IMR-90 (cell line): ENCODE measurements at regions not wholly inside any gene's neighbourhood (a gene's known extent, or its start where the extent isn't known, plus 50 kb on each side); places are given as distances from the start of the nearest gene placed in this dataset.

Experiments used
- FOS ChIP-seq: fragments of 150-350 bp; IDR thresholded peaks from 2 replicates; pipeline ENCODE4 v1.6.1; 2016; ENCODE audit warnings: low read depth, low read length
- MAFK ChIP-seq: IDR thresholded peaks from 2 replicates; pipeline ENCODE4 v1.6.1; 2012; ENCODE audit warnings: low read depth, low read length, improper control_type of control experiment
- MXI1 ChIP-seq: IDR thresholded peaks from 2 replicates; pipeline ENCODE4 v1.6.1; 2012; ENCODE audit warnings: low read depth, mild to moderate bottlenecking, low read length, moderate library complexity, borderline replicate concordance
- NFE2L2 ChIP-seq: fragments of 150-350 bp; IDR thresholded peaks from 2 replicates; pipeline ENCODE4 v1.6.1; 2016; ENCODE audit warnings: low read depth, mild to moderate bottlenecking, low read length
- POLR2A ChIP-seq: IDR thresholded peaks from 2 replicates; pipeline ENCODE4 v1.6.1; 2012; ENCODE audit warnings: mild to moderate bottlenecking, low read depth, low read length
- RAD21 ChIP-seq: IDR thresholded peaks from 2 replicates; pipeline ENCODE4 v1.6.1; 2012; ENCODE audit warnings: low read length, improper control_type of control experiment
- RCOR1 ChIP-seq: IDR thresholded peaks from 2 replicates; pipeline ENCODE4 v1.6.1; 2012; ENCODE audit warnings: mild to moderate bottlenecking, low read length, improper control_type of control experiment; ENCODE audit not compliant: insufficient replicate concordance
- RFX5 ChIP-seq: IDR thresholded peaks from 2 replicates; pipeline ENCODE4 v1.8.0; 2012; ENCODE audit warnings: low read depth, mild to moderate bottlenecking, low read length, moderate library complexity
- TF ChIP-seq, protein P1 (sequence below): conservative IDR thresholded peaks from 2 replicates; pipeline ENCODE4 v1.5.1; 2012; ENCODE audit warnings: mild to moderate bottlenecking, low read depth, low read length, improper control_type of control experiment
- TF ChIP-seq, protein P2 (sequence below): fragments of 150-350 bp; IDR thresholded peaks from 2 replicates; pipeline ENCODE4 v1.6.1; 2017; ENCODE audit warnings: mild to moderate bottlenecking, antibody characterized with exemption, low read length, low read depth
- TF ChIP-seq, protein P3 (sequence below): fragments of 150-350 bp; IDR thresholded peaks from 2 replicates; pipeline ENCODE4 v1.6.1; 2016; ENCODE audit warnings: low read depth, mild to moderate bottlenecking, low read length, moderate library complexity, borderline replicate concordance

DNA sequence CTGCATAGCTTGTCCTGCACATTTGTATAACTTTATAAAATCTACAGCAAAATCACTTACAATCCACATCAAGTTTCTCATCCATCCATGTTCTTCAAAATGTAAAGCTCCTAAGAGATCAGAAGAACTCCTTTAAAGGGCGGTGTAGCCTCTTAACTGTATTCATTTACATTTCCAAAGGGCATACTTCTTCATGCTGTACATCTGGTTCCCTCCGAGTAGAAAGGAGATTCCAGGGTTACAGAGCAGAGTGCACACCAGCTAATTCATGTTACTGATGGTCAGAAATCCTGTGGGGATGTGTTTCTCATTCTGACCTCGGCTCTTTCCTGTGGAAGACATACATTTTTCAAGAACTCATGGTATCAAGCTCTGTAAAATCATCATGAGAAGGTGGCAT, 231.8 kb downstream of the ARAP2 start:
- TF ChIP-seq, protein P1, sequence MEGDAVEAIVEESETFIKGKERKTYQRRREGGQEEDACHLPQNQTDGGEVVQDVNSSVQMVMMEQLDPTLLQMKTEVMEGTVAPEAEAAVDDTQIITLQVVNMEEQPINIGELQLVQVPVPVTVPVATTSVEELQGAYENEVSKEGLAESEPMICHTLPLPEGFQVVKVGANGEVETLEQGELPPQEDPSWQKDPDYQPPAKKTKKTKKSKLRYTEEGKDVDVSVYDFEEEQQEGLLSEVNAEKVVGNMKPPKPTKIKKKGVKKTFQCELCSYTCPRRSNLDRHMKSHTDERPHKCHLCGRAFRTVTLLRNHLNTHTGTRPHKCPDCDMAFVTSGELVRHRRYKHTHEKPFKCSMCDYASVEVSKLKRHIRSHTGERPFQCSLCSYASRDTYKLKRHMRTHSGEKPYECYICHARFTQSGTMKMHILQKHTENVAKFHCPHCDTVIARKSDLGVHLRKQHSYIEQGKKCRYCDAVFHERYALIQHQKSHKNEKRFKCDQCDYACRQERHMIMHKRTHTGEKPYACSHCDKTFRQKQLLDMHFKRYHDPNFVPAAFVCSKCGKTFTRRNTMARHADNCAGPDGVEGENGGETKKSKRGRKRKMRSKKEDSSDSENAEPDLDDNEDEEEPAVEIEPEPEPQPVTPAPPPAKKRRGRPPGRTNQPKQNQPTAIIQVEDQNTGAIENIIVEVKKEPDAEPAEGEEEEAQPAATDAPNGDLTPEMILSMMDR, result no peak
- no peak for TF ChIP-seq RCOR1
- TF ChIP-seq MAFK, result no peak
- TF ChIP-seq FOS, result no peak
- no peak for TF ChIP-seq POLR2A
- no peak for TF ChIP-seq MXI1
- no peak for TF ChIP-seq RAD21
- TF ChIP-seq, protein P2, sequence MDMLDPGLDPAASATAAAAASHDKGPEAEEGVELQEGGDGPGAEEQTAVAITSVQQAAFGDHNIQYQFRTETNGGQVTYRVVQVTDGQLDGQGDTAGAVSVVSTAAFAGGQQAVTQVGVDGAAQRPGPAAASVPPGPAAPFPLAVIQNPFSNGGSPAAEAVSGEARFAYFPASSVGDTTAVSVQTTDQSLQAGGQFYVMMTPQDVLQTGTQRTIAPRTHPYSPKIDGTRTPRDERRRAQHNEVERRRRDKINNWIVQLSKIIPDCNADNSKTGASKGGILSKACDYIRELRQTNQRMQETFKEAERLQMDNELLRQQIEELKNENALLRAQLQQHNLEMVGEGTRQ, result no peak
- TF ChIP-seq, protein P3, sequence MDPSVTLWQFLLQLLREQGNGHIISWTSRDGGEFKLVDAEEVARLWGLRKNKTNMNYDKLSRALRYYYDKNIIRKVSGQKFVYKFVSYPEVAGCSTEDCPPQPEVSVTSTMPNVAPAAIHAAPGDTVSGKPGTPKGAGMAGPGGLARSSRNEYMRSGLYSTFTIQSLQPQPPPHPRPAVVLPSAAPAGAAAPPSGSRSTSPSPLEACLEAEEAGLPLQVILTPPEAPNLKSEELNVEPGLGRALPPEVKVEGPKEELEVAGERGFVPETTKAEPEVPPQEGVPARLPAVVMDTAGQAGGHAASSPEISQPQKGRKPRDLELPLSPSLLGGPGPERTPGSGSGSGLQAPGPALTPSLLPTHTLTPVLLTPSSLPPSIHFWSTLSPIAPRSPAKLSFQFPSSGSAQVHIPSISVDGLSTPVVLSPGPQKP, result no peak
- TF ChIP-seq RFX5, result no peak
- no peak for TF ChIP-seq NFE2L2
